Tibial nerve (tissue), 4 donors: ENCODE measurements at regions not wholly inside any gene's neighbourhood (a gene's known extent, or its start where the extent isn't known, plus 50 kb on each side); places are given as distances from the start of the nearest gene placed in this dataset.

Experiments used
- DNase-seq, 2 donors: peaks; one replicate each; pipeline ENCODE4 v3.0.0-alpha.2; 2019; ENCODE audit warnings: low spot score in 2 of 2
- H3K27ac ChIP-seq, 4 donors: fragments of 200-600 bp; sonication (generic) in 3 of 4; one replicate each; pipeline ENCODE4 v1.5.1; 2017 to 2019; ENCODE audit warnings: mild to moderate bottlenecking in 1 of 4
- H3K27me3 ChIP-seq, 2 donors: fragments of 200-600 bp; sonication (generic) in 1 of 2; one replicate each; pipeline versions ENCODE4 v1.5.1 to v1.6.0; 2017 to 2019
- H3K36me3 ChIP-seq, 3 donors: fragments of 200-600 bp; sonication (generic); one replicate each; pipeline ENCODE4 v1.5.1; 2018 to 2019
- H3K4me1 ChIP-seq, 4 donors: fragments of 200-600 bp; sonication (generic) in 3 of 4; one replicate each; pipeline ENCODE4 v1.5.1; 2017 to 2019
- H3K4me3 ChIP-seq, 4 donors: fragments of 200-600 bp; sonication (generic) in 3 of 4; one replicate each; pipeline ENCODE4 v1.5.1; 2017 to 2019; ENCODE audit warnings: mild to moderate bottlenecking in 1 of 4, moderate library complexity in 1 of 4
- H3K9me3 ChIP-seq, 4 donors: fragments of 200-600 bp; sonication (generic) in 3 of 4; one replicate each; pipeline ENCODE4 v1.5.1; 2017 to 2019
- CTCF ChIP-seq, 5 experiments: fragments of 200-600 bp in 3 of 5; fragments of 450-650 bp in 2 of 5; sonication (generic) in 3 of 5; IDR thresholded peaks; one replicate each; pipeline ENCODE4 v1.5.1; 2016 to 2019; ENCODE audit warnings: antibody characterized with exemption in 5 of 5, mild to moderate bottlenecking in 3 of 5, moderate library complexity in 2 of 5
- EP300 ChIP-seq, 2 donors: sonication (generic); formaldehyde crosslinking; IDR thresholded peaks; one replicate each; pipeline ENCODE4 v1.6.1; 2017; ENCODE audit warnings: antibody characterized with exemption in 2 of 2, mild to moderate bottlenecking in 1 of 2
- POLR2A ChIP-seq, 2 donors: fragments of 450-650 bp; IDR thresholded peaks; one replicate each; pipeline ENCODE4 v1.6.1; 2017; ENCODE audit warnings: antibody characterized with exemption in 2 of 2, mild to moderate bottlenecking in 2 of 2, moderate library complexity in 2 of 2
- WGBS, 2 donors: methylation state at CpG; one replicate each; pipeline ENCODE4 v1.1.5; 2018; 5-methylcytosine and 5-hydroxymethylcytosine counted together

GRCh38 chr5:93359296-93359959, 221.6 kb downstream of the NR2F1-AS1 start:
- WGBS, 2 donors: 29 to 32% methylated on average over 9 of the region's 9 CpGs
- peaks cover 0 to 5% (median 0%) of the 10 kb centered on the region in 4 donors for H3K4me1 ChIP-seq
- H3K9me3 ChIP-seq: no peaks in the 10 kb centered on the region
- DNase-seq: no peak
- H3K36me3 ChIP-seq: no peaks in the 10 kb centered on the region
- peak overlapping the region in 2 of 4 donors; percentile 38 to 58 for H3K27ac ChIP-seq
- H3K27me3 ChIP-seq: no peaks in the 10 kb centered on the region
- TF ChIP-seq EP300 (IDR thresholded peaks at IDR 0.05) (peak; percentile 10 to 51), POLR2A (IDR thresholded peaks at IDR 0.05) (no peak)
- no peak overlapping the region for H3K4me3 ChIP-seq

- Histone ChIP-seq H3K4me1 (peaks cover 0 to 5% (median 0%) of the 10 kb centered on the region in 4 donors), H3K27me3 (no peaks in the 10 kb centered on the region), H3K27ac (no peak overlapping the region), H3K9me3 (no peaks in the 10 kb centered on the region), H3K4me3 (no peak overlapping the region), H3K36me3 (no peaks in the 10 kb centered on the region)
- WGBS, 2 donors: 81 to 90% methylated on average over 1 of the region's 1 CpG
- no peak for DNase-seq
- TF ChIP-seq POLR2A (IDR thresholded peaks at IDR 0.05) (no peak), EP300 (IDR thresholded peaks at IDR 0.05) (no peak), CTCF (IDR thresholded peaks at IDR 0.05) (no peak)
Measured at GRCh38 chr5:93358176-93358575, 222.8 kb downstream of the NR2F1-AS1 start.

- DNase-seq: no peak
- Histone ChIP-seq H3K4me1 (peaks cover 0 to 5% (median 0%) of the 10 kb centered on the region in 4 donors), H3K27ac (no peak overlapping the region), H3K4me3 (no peak overlapping the region), H3K36me3 (no peaks in the 10 kb centered on the region), H3K9me3 (no peaks in the 10 kb centered on the region), H3K27me3 (no peaks in the 10 kb centered on the region)
- TF ChIP-seq CTCF (IDR thresholded peaks at IDR 0.05) (no peak), POLR2A (IDR thresholded peaks at IDR 0.05) (no peak), EP300 (IDR thresholded peaks at IDR 0.05) (no peak)
- 80 to 86% methylated on average over 1 of the region's 1 CpG for WGBS, 2 donors
Measured at GRCh38 chr5:93357686-93358085, 223.3 kb downstream of the NR2F1-AS1 start.

GRCh38 chr5:93355691-93356090, 225.3 kb downstream of the NR2F1-AS1 start:
- no peaks in the 10 kb centered on the region for H3K36me3 ChIP-seq
- no peaks in the 10 kb centered on the region for H3K27me3 ChIP-seq
- TF ChIP-seq POLR2A (IDR thresholded peaks at IDR 0.05) (no peak), EP300 (IDR thresholded peaks at IDR 0.05) (no peak), CTCF (IDR thresholded peaks at IDR 0.05) (no peak)
- H3K4me1 ChIP-seq: peaks cover 0 to 5% (median 0%) of the 10 kb centered on the region in 4 donors
- no peaks in the 10 kb centered on the region for H3K9me3 ChIP-seq
- WGBS, 2 donors: 48 to 58% methylated on average over 8 of the region's 8 CpGs
- DNase-seq: no peak
- H3K27ac ChIP-seq: no peak overlapping the region
- no peak overlapping the region for H3K4me3 ChIP-seq

- Histone ChIP-seq H3K4me3 (no peak overlapping the region), H3K27ac (no peak overlapping the region), H3K36me3 (no peaks in the 10 kb centered on the region), H3K9me3 (no peaks in the 10 kb centered on the region), H3K27me3 (no peaks in the 10 kb centered on the region), H3K4me1 (no peaks in the 10 kb centered on the region)
- WGBS, 2 donors: 83 to 89% methylated on average over 2 of the region's 2 CpGs
- DNase-seq: no peak
- TF ChIP-seq POLR2A (IDR thresholded peaks at IDR 0.05) (no peak), EP300 (IDR thresholded peaks at IDR 0.05) (no peak), CTCF (IDR thresholded peaks at IDR 0.05) (no peak)
Measured at GRCh38 chr5:93352186-93352585, 228.8 kb downstream of the NR2F1-AS1 start.
